ENCODE measurements at regions not wholly inside any gene's neighbourhood (a gene's known extent, or its start where the extent isn't known, plus 50 kb on each side); places are given as distances from the start of the nearest gene placed in this dataset.

DNA sequence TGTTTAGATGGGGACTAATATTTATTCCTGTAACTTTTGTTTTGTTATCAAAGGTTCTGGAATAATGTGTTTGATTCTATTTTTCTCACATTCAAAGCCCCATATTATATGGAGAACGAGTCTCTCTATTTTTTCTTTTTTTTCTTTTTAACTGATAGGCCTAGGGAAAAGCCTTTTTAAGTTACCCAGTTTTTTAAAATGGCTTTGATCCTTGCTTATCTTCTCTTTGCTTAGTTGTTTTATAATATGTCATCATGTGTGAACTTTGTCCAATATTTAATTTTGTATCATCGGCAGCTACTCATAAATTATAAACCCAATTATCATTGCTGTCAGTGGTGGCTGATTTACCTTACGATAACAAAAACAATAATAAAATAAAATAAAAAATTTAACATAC lies 610.3 kb upstream of the BCHE start:
- Mint-ChIP-seq H3K36me3 (ENCODE audit: low read depth, unreplicated experiment) (no peaks in the 10 kb centered on the region), H3K4me1 (ENCODE audit: unreplicated experiment) (no peaks in the 10 kb centered on the region), H3K27me3 (ENCODE audit: unreplicated experiment) (no peaks in the 10 kb centered on the region), H3K9me3 (ENCODE audit: unreplicated experiment) (no peaks in the 10 kb centered on the region), H3K4me3 (ENCODE audit: unreplicated experiment) (no peak overlapping the region), H3K27ac (ENCODE audit: unreplicated experiment) (no peak overlapping the region)
- TF ChIP-seq, protein P1, sequence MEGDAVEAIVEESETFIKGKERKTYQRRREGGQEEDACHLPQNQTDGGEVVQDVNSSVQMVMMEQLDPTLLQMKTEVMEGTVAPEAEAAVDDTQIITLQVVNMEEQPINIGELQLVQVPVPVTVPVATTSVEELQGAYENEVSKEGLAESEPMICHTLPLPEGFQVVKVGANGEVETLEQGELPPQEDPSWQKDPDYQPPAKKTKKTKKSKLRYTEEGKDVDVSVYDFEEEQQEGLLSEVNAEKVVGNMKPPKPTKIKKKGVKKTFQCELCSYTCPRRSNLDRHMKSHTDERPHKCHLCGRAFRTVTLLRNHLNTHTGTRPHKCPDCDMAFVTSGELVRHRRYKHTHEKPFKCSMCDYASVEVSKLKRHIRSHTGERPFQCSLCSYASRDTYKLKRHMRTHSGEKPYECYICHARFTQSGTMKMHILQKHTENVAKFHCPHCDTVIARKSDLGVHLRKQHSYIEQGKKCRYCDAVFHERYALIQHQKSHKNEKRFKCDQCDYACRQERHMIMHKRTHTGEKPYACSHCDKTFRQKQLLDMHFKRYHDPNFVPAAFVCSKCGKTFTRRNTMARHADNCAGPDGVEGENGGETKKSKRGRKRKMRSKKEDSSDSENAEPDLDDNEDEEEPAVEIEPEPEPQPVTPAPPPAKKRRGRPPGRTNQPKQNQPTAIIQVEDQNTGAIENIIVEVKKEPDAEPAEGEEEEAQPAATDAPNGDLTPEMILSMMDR (IDR thresholded peaks at IDR 0.05; ENCODE audit: unreplicated experiment), result no peak
- no peak for DNase-seq (ENCODE audit: low spot score)

DNA sequence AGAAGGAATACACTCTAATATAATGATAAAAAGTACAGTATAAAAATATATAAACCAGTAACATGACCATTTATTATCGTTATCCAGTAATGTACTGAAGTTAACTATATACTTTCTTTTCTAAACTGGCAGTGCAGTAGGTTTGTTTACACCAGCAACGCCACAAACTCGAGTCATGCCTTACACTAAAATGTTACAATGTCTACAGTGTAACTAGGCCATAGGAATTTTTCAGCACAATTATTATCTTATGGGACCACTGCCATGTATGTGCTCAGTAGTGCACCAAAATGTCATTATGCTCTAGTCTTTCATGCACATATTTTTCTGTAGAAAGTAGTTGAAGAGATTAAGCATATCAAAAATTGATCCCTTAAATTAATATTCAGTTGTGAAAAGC lies 609.8 kb upstream of the BCHE start:
- Mint-ChIP-seq H3K36me3 (ENCODE audit: low read depth, unreplicated experiment) (no peaks in the 10 kb centered on the region), H3K27ac (ENCODE audit: unreplicated experiment) (no peak overlapping the region)

DNA sequence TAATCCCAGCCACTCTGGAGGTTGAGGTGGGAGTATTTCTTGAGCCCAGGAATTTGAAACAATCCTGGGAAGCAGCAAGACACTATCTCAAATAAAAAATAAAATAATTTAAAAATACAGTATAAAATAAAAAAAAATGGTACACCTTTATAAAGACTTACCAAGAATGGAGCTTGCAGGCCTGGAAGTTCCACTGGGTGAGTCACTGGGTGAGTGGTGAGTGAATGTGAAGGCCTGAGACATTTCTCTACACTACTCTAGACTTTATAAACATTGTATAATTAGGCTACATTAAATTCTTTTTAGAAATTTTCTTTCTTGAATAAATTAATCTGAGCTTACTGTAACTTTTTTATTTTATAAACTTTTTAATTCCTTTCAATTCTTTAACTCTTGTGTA lies 609.1 kb upstream of the BCHE start:
- no peak overlapping the region for H3K27ac Mint-ChIP-seq (ENCODE audit: unreplicated experiment)
- H3K9me3 Mint-ChIP-seq (ENCODE audit: unreplicated experiment), result no peaks in the 10 kb centered on the region
- no peaks in the 10 kb centered on the region for H3K27me3 Mint-ChIP-seq (ENCODE audit: unreplicated experiment)
- TF ChIP-seq, protein P1 (IDR thresholded peaks at IDR 0.05; ENCODE audit: unreplicated experiment), result no peak
- no peak for DNase-seq (ENCODE audit: low spot score)
- no peaks in the 10 kb centered on the region for H3K36me3 Mint-ChIP-seq (ENCODE audit: low read depth, unreplicated experiment)
- no peak overlapping the region for H3K4me3 Mint-ChIP-seq (ENCODE audit: unreplicated experiment)
- no peaks in the 10 kb centered on the region for H3K4me1 Mint-ChIP-seq (ENCODE audit: unreplicated experiment)

More for the DNA sequence above, 609.8 kb upstream of the BCHE start:
- Mint-ChIP-seq H3K9me3 (ENCODE audit: unreplicated experiment) (no peaks in the 10 kb centered on the region), H3K27me3 (ENCODE audit: unreplicated experiment) (no peaks in the 10 kb centered on the region), H3K4me3 (ENCODE audit: unreplicated experiment) (no peak overlapping the region), H3K4me1 (ENCODE audit: unreplicated experiment) (no peaks in the 10 kb centered on the region)
- DNase-seq (ENCODE audit: low spot score), result no peak
- TF ChIP-seq, protein P1 (IDR thresholded peaks at IDR 0.05; ENCODE audit: unreplicated experiment), result no peak

DNA sequence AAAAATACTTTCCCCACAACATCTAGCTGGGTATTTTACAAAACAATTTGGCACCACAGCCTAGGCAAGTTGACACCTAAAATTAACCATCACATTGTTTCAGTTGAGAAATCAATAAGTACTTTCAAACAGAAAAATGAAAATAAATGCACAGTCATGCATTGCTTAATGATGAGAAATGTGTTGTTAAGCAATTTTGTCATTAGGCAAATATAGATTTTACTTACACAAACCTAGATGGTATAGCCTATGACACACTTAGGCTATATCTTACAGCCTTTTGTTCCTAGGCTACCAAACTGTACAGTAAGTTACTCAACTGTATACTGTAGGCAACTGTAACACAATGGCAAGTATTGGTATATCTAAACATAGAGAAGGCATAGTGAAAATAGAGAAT lies 608.6 kb upstream of the BCHE start:
- TF ChIP-seq, protein P1 (IDR thresholded peaks at IDR 0.05; ENCODE audit: unreplicated experiment), result no peak
- Mint-ChIP-seq H3K4me3 (ENCODE audit: unreplicated experiment) (no peak overlapping the region), H3K4me1 (ENCODE audit: unreplicated experiment) (no peaks in the 10 kb centered on the region), H3K27me3 (ENCODE audit: unreplicated experiment) (no peaks in the 10 kb centered on the region), H3K36me3 (ENCODE audit: low read depth, unreplicated experiment) (no peaks in the 10 kb centered on the region), H3K9me3 (ENCODE audit: unreplicated experiment) (no peaks in the 10 kb centered on the region), H3K27ac (ENCODE audit: unreplicated experiment) (no peak overlapping the region)
- DNase-seq (ENCODE audit: low spot score), result no peak

DNA sequence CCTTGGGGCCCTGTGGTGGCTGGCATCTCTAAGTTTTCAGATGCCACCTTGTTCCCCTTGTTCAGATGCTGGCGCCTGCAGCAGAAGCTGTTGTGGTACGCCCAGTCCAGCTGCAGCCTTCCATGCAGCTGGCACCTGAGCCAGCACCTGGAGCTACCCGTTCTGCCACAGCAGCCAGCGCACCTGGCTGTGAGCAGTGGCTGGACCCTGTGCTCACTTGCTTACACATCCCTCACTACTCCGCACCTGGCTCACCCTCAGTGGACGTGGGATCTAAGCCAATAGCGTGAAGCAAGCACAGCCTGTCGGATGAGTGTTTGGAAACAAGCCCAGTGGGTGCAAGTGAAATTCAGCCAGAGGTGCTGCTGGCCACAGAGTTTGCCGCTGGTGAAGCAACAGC lies 607.5 kb upstream of the BCHE start:
- H3K36me3 Mint-ChIP-seq (ENCODE audit: low read depth, unreplicated experiment), result no peaks in the 10 kb centered on the region
- H3K4me1 Mint-ChIP-seq (ENCODE audit: unreplicated experiment), result no peaks in the 10 kb centered on the region
- DNase-seq (ENCODE audit: low spot score), result no peak
- TF ChIP-seq, protein P1 (IDR thresholded peaks at IDR 0.05; ENCODE audit: unreplicated experiment), result no peak
- H3K27ac Mint-ChIP-seq (ENCODE audit: unreplicated experiment), result no peak overlapping the region
- H3K4me3 Mint-ChIP-seq (ENCODE audit: unreplicated experiment), result no peak overlapping the region
- no peaks in the 10 kb centered on the region for H3K27me3 Mint-ChIP-seq (ENCODE audit: unreplicated experiment)
- no peaks in the 10 kb centered on the region for H3K9me3 Mint-ChIP-seq (ENCODE audit: unreplicated experiment)

All from endothelial cell (in vitro differentiated cells).